C4-2B (cell line): ENCODE measurements at regions not wholly inside any gene's neighbourhood (a gene's known extent, or its start where the extent isn't known, plus 50 kb on each side); places are given as distances from the start of the nearest gene placed in this dataset.

Source experiments
- CTCF ChIP-seq: fragments of 450-650 bp; conservative IDR thresholded peaks from 2 replicates; pipeline ENCODE4 v1.5.1; 2017; ENCODE audit warnings: mild to moderate bottlenecking
- ZFX ChIP-seq: fragments of 450-650 bp; IDR thresholded peaks from 2 replicates; pipeline ENCODE4 v1.6.1; 2017

- no peak for TF ChIP-seq CTCF
- TF ChIP-seq ZFX: no peak
Observed at GRCh38 chr5:50574121-50574520, 92.3 kb upstream of the PARP8 start.
